ENCODE measurements at regions not wholly inside any gene's neighbourhood (a gene's known extent, or its start where the extent isn't known, plus 50 kb on each side); places are given as distances from the start of the nearest gene placed in this dataset.
"Not testable (repeated sequence)": the region's sequence is repeated elsewhere in the genome, so short reads cannot be mapped to it uniquely, and the experiment has no call there.

GRCh38 chr5:62252519-62252918, 53.5 kb upstream of the KIF2A start:
- not testable (repeated sequence) for TF ChIP-seq CTCF, POLR2A (IDR thresholded peaks at IDR 0.05)

All from testis (tissue), 2 donors.